ENCODE measurements at regions not wholly inside any gene's neighbourhood (a gene's known extent, or its start where the extent isn't known, plus 50 kb on each side); places are given as distances from the start of the nearest gene placed in this dataset.

GRCh38 chr1:216916890-216917438 is 193.7 kb upstream of the ESRRG start:
- H3K4me1 ChIP-seq (ENCODE audit: control insufficient read depth in 4 of 4, insufficient read depth in 4 of 4, low read length in 3 of 4), result no peaks in the 10 kb centered on the region
- 83% methylated on average over 6 of the region's 6 CpGs for WGBS
- TF ChIP-seq FOXA2 (IDR thresholded peaks at IDR 0.05) (no peak), FOXA1 (IDR thresholded peaks at IDR 0.05) (no peak), HNF4G (IDR thresholded peaks at IDR 0.05) (no peak), MAX (IDR thresholded peaks at IDR 0.05) (no peak), YY1 (IDR thresholded peaks at IDR 0.05) (no peak), GABPA (IDR thresholded peaks at IDR 0.05 in 1 of 2, conservative IDR thresholded peaks at IDR 0.05 in 1 of 2) (no peak), HNF4A (conservative IDR thresholded peaks at IDR 0.05) (no peak)
- no peaks in the 10 kb centered on the region for H3K9me3 ChIP-seq (ENCODE audit: control insufficient read depth in 4 of 4, low read length in 3 of 4)
- H3K27me3 ChIP-seq (ENCODE audit: control insufficient read depth in 4 of 4, insufficient read depth in 4 of 4, low read length in 3 of 4), result no peaks in the 10 kb centered on the region
- H3K9ac ChIP-seq (ENCODE audit: low read depth in 1 of 2, low read length in 2 of 2), result no peak overlapping the region
- no peak overlapping the region for H3K27ac ChIP-seq (ENCODE audit: low read depth in 1 of 2, low read length in 2 of 2)
- DNase-seq (ENCODE audit: low spot score), result no peak
- H3K36me3 ChIP-seq (ENCODE audit: control insufficient read depth in 4 of 4, insufficient read depth in 3 of 4, low read depth in 1 of 4, low read length in 3 of 4), result no peaks in the 10 kb centered on the region
- H3K4me3 ChIP-seq (ENCODE audit: low read depth in 1 of 3, low read length in 3 of 3), result no peak overlapping the region

GRCh38 chr1:216914974-216915373 is 191.7 kb upstream of the ESRRG start:
- no peak for TF ChIP-seq RAD21 (IDR thresholded peaks at IDR 0.05)
- no peak for TF ChIP-seq HNF4G (IDR thresholded peaks at IDR 0.05)
- Histone ChIP-seq H3K27me3 (ENCODE audit: control insufficient read depth in 4 of 4, insufficient read depth in 4 of 4, low read length in 3 of 4) (no peaks in the 10 kb centered on the region), H3K4me3 (ENCODE audit: low read depth in 1 of 3, low read length in 3 of 3) (no peak overlapping the region), H3K4me1 (ENCODE audit: control insufficient read depth in 4 of 4, insufficient read depth in 4 of 4, low read length in 3 of 4) (no peaks in the 10 kb centered on the region), H3K9ac (ENCODE audit: low read depth in 1 of 2, low read length in 2 of 2) (no peak overlapping the region), H3K27ac (ENCODE audit: low read depth in 1 of 2, low read length in 2 of 2) (no peak overlapping the region), H3K9me3 (ENCODE audit: control insufficient read depth in 4 of 4, low read length in 3 of 4) (no peaks in the 10 kb centered on the region), H3K36me3 (ENCODE audit: control insufficient read depth in 4 of 4, insufficient read depth in 3 of 4, low read depth in 1 of 4, low read length in 3 of 4) (no peaks in the 10 kb centered on the region)
- 65% methylated on average over 2 of the region's 2 CpGs for WGBS
- no peak for DNase-seq (ENCODE audit: low spot score)

GRCh38 chr1:216913976-216914375 is 190.7 kb upstream of the ESRRG start:
- no peak for DNase-seq (ENCODE audit: low spot score)
- WGBS, result 45% methylated on average over 4 of the region's 4 CpGs

More at GRCh38 chr1:216913976-216914375, 190.7 kb upstream of the ESRRG start:
- no peak overlapping the region for H3K4me3 ChIP-seq (ENCODE audit: low read depth in 1 of 3, low read length in 3 of 3)
- H3K9me3 ChIP-seq (ENCODE audit: control insufficient read depth in 4 of 4, low read length in 3 of 4), result no peaks in the 10 kb centered on the region
- no peaks in the 10 kb centered on the region for H3K36me3 ChIP-seq (ENCODE audit: control insufficient read depth in 4 of 4, insufficient read depth in 3 of 4, low read depth in 1 of 4, low read length in 3 of 4)
- no peaks in the 10 kb centered on the region for H3K4me1 ChIP-seq (ENCODE audit: control insufficient read depth in 4 of 4, insufficient read depth in 4 of 4, low read length in 3 of 4)
- H3K27ac ChIP-seq (ENCODE audit: low read depth in 1 of 2, low read length in 2 of 2), result no peak overlapping the region
- no peaks in the 10 kb centered on the region for H3K27me3 ChIP-seq (ENCODE audit: control insufficient read depth in 4 of 4, insufficient read depth in 4 of 4, low read length in 3 of 4)
- TF ChIP-seq ATF3 (IDR thresholded peaks at IDR 0.05) (no peak), CTCF (IDR thresholded peaks at IDR 0.05; ENCODE audit: low read depth, low read length, missing input control) (no peak), SP1 (IDR thresholded peaks at IDR 0.05) (no peak), RAD21 (IDR thresholded peaks at IDR 0.05) (peak in 1 of 2 donors; percentile 6), EGR1 (IDR thresholded peaks at IDR 0.05; ENCODE audit: low read depth in 2 of 2) (no peak), TAF1 (conservative IDR thresholded peaks at IDR 0.05) (no peak), YY1 (IDR thresholded peaks at IDR 0.05) (no peak)
- H3K9ac ChIP-seq (ENCODE audit: low read depth in 1 of 2, low read length in 2 of 2), result no peak overlapping the region
